ENCODE measurements at regions not wholly inside any gene's neighbourhood (a gene's known extent, or its start where the extent isn't known, plus 50 kb on each side); places are given as distances from the start of the nearest gene placed in this dataset.

DNA sequence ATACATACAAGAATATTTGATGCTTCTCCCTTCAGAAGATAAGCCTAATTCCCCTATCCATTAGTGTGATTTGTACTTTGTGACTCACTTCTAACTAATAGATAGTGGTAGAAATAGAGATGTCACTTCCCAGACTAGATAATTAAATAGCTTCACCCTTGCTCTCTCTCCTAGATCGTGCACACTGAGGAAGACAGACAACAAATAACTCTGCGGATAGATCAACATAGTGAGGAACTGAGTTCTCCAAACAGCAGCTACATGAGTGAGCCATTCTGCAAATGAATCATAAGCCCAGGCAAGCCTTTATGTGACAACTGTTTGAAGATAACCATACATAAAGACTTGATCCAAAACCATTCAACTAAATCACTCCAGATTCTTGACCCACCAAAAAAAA lies 1083.4 kb upstream of the C9orf72 start:
- H2AFZ ChIP-seq (ENCODE audit: low read length): no peak overlapping the region
- H4K20me1 ChIP-seq (replicated peaks in 1 of 2; ENCODE audit: control insufficient read depth in 1 of 2, insufficient read depth in 2 of 2, low read length in 2 of 2): no peaks in the 10 kb centered on the region
- no peak overlapping the region for H2AK5ac ChIP-seq (ENCODE audit: low read depth, low read length)
- no peaks in the 10 kb centered on the region for H3K27me3 ChIP-seq (replicated peaks in 1 of 4; ENCODE audit: control insufficient read depth in 3 of 4, extremely low read depth in 1 of 4, insufficient read depth in 3 of 4, low read length in 3 of 4)
- no peak overlapping the region for H4K8ac ChIP-seq (ENCODE audit: extremely low read depth, insufficient read depth, low read length)
- no peaks in the 10 kb centered on the region for H3K9me3 ChIP-seq (ENCODE audit: insufficient read depth in 2 of 2, low read depth in 1 of 2, low read length in 1 of 2)
- H3K79me1 ChIP-seq (ENCODE audit: low read depth, low read length): no peaks in the 10 kb centered on the region
- no peak overlapping the region for H2BK15ac ChIP-seq (ENCODE audit: low read length)
- ChIA-PET CTCF (ENCODE audit: partially characterized antibody) (no interaction called here), POLR2A (ENCODE audit: partially characterized antibody) (no interaction called here)
- no peak overlapping the region for H3K4me3 ChIP-seq (ENCODE audit: extremely low read depth in 1 of 4, insufficient read depth in 2 of 4, low read depth in 3 of 4, low read length in 4 of 4)
- H4K5ac ChIP-seq (ENCODE audit: insufficient read length, low read depth, low read length): no peak overlapping the region
- no peaks in the 10 kb centered on the region for H3K36me3 ChIP-seq (ENCODE audit: control insufficient read depth in 2 of 4, insufficient read depth in 4 of 4, low read length in 3 of 4)
- DNase-seq (ENCODE audit: low read depth in 1 of 2, low spot score in 2 of 2) (no peak), FAIRE-seq (no peak)
- no peaks in the 10 kb centered on the region; a peak in 1 of 7 replicates for H3K4me1 ChIP-seq (replicated peaks in 1 of 4; ENCODE audit: control insufficient read depth in 3 of 4, insufficient read depth in 4 of 4, low read length in 3 of 4)
- no peak overlapping the region for H3K9ac ChIP-seq (replicated peaks in 1 of 4; ENCODE audit: extremely low read depth in 1 of 4, low read depth in 3 of 4, low read length in 3 of 4)
- H3K4ac ChIP-seq (replicated peaks; ENCODE audit: insufficient read length, low read depth, low read length): no peak overlapping the region
- no peak overlapping the region for H2BK12ac ChIP-seq (ENCODE audit: low read depth, low read length)
- no peak overlapping the region for H2BK20ac ChIP-seq (ENCODE audit: low read length)
- no peak overlapping the region for H2BK120ac ChIP-seq (replicated peaks; ENCODE audit: low read depth, low read length)
- no peak overlapping the region for H3K4me2 ChIP-seq (ENCODE audit: insufficient read depth in 1 of 2, low read depth in 2 of 2, low read length in 2 of 2)
- H3K56ac ChIP-seq (replicated peaks; ENCODE audit: insufficient read length, low read depth, low read length): no peak overlapping the region
- no peak overlapping the region for H4K91ac ChIP-seq (replicated peaks; ENCODE audit: insufficient read length, low read length)
- H2BK5ac ChIP-seq (ENCODE audit: low read depth, low read length): no peak overlapping the region
- H3K23me2 ChIP-seq (ENCODE audit: low read depth, low read length): no peaks in the 10 kb centered on the region
- no peak overlapping the region for H3K23ac ChIP-seq (ENCODE audit: insufficient read length)
- no peak overlapping the region for H3K27ac ChIP-seq (ENCODE audit: low read depth, low read length)
- 88% methylated on average over 2 of the region's 2 CpGs; no CpG with 5 or more reads in 1 of the 2 experiments for WGBS, 2 experiments (ENCODE audit: extremely low coverage in 1 of 2, insufficient coverage in 1 of 2, insufficient read length in 1 of 2, insufficient replicate concordance in 2 of 2, low coverage in 1 of 2, low lambda C conversion rate in 2 of 2, missing lambda C conversion rate in 1 of 2)
- no peaks in the 10 kb centered on the region for H3K79me2 ChIP-seq (ENCODE audit: control insufficient read depth in 1 of 2, insufficient read depth in 2 of 2, low read length in 2 of 2)
- H3K14ac ChIP-seq (ENCODE audit: insufficient read length): no peak overlapping the region
- H3K18ac ChIP-seq (ENCODE audit: extremely low read depth, low read length): no peak overlapping the region
- TF ChIP-seq GABPA (IDR thresholded peaks at IDR 0.05; ENCODE audit: borderline replicate concordance, insufficient read depth, low read length) (no peak), MAFK (IDR thresholded peaks at IDR 0.05; ENCODE audit: low read depth, low read length) (no peak), EZH2 (IDR thresholded peaks at IDR 0.05; ENCODE audit: low read depth, low read length, severe bottlenecking) (no peak), CBX8 (IDR thresholded peaks at IDR 0.05; ENCODE audit: borderline replicate concordance, low read depth, low read length) (no peak), EGR1 (IDR thresholded peaks at IDR 0.05; ENCODE audit: borderline replicate concordance, low read depth, low read length) (no peak), CBX5 (IDR thresholded peaks at IDR 0.05; ENCODE audit: low read depth, low read length) (no peak), NRF1 (IDR thresholded peaks at IDR 0.05; ENCODE audit: low read depth, low read length) (no peak), CHD1 (IDR thresholded peaks at IDR 0.05; ENCODE audit: low read depth, low read length) (no peak), HDAC6 (IDR thresholded peaks at IDR 0.05; ENCODE audit: low read depth, low read length) (no peak), FOSL1 (IDR thresholded peaks at IDR 0.05; ENCODE audit: insufficient read depth, low read depth, low read length) (no peak)
- TF ChIP-seq, protein P1, sequence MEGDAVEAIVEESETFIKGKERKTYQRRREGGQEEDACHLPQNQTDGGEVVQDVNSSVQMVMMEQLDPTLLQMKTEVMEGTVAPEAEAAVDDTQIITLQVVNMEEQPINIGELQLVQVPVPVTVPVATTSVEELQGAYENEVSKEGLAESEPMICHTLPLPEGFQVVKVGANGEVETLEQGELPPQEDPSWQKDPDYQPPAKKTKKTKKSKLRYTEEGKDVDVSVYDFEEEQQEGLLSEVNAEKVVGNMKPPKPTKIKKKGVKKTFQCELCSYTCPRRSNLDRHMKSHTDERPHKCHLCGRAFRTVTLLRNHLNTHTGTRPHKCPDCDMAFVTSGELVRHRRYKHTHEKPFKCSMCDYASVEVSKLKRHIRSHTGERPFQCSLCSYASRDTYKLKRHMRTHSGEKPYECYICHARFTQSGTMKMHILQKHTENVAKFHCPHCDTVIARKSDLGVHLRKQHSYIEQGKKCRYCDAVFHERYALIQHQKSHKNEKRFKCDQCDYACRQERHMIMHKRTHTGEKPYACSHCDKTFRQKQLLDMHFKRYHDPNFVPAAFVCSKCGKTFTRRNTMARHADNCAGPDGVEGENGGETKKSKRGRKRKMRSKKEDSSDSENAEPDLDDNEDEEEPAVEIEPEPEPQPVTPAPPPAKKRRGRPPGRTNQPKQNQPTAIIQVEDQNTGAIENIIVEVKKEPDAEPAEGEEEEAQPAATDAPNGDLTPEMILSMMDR (IDR thresholded peaks at IDR 0.05; ENCODE audit: control extremely low read depth in 1 of 3, insufficient read depth in 1 of 3, low read depth in 1 of 3, low read length in 3 of 3): no peak
- TF ChIP-seq, protein P2, sequence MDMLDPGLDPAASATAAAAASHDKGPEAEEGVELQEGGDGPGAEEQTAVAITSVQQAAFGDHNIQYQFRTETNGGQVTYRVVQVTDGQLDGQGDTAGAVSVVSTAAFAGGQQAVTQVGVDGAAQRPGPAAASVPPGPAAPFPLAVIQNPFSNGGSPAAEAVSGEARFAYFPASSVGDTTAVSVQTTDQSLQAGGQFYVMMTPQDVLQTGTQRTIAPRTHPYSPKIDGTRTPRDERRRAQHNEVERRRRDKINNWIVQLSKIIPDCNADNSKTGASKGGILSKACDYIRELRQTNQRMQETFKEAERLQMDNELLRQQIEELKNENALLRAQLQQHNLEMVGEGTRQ (IDR thresholded peaks at IDR 0.05; ENCODE audit: low read length): no peak
